Kidney epithelial cell (primary cell): ENCODE measurements at regions not wholly inside any gene's neighbourhood (a gene's known extent, or its start where the extent isn't known, plus 50 kb on each side); places are given as distances from the start of the nearest gene placed in this dataset.

ENCODE experiments used
- DNase-seq: peaks from one replicate; pipeline ENCODE4 v3.0.0-alpha.2; 2010; ENCODE audit warnings: low read depth
- H3K27me3 ChIP-seq: 2 replicates; pipeline ENCODE4 v1.6.0; 2011; ENCODE audit warnings: low read length; ENCODE audit not compliant: control insufficient read depth, insufficient read depth
- H3K36me3 ChIP-seq: 2 replicates; pipeline ENCODE4 v1.5.1; 2011; ENCODE audit warnings: low read length; ENCODE audit not compliant: control insufficient read depth, insufficient read depth
- H3K4me3 ChIP-seq: 2 replicates; pipeline ENCODE4 v1.5.1; 2011; ENCODE audit warnings: low read depth, mild to moderate bottlenecking, control low read depth, low read length
- CTCF ChIP-seq: IDR thresholded peaks from 2 replicates; pipeline ENCODE4 v1.5.1; 2011; ENCODE audit warnings: mild to moderate bottlenecking, moderate library complexity, low read length, control low read depth, inconsistent platforms; ENCODE audit not compliant: insufficient read depth, poor library complexity, severe bottlenecking

GRCh38 chr15:69531665-69532027 lies 79.0 kb downstream of the RPLP1 start:
- Histone ChIP-seq H3K36me3 (no peaks in the 10 kb centered on the region), H3K27me3 (peaks cover 4% of the 10 kb centered on the region), H3K4me3 (no peak overlapping the region)
- no peak for TF ChIP-seq CTCF
- DNase-seq = no peak

- Histone ChIP-seq H3K4me3 (no peak overlapping the region), H3K27me3 (peaks cover 4% of the 10 kb centered on the region), H3K36me3 (no peaks in the 10 kb centered on the region)
- TF ChIP-seq CTCF = no peak
- no peak for DNase-seq
These were observed 79.4 kb downstream of the RPLP1 start for GRCh38 chr15:69532066-69532465.

- H3K4me3 ChIP-seq = no peak overlapping the region
- no peaks in the 10 kb centered on the region for H3K36me3 ChIP-seq
- no peak for TF ChIP-seq CTCF
- no peak for DNase-seq
- H3K27me3 ChIP-seq = peaks cover 2% of the 10 kb centered on the region
These were observed 80.2 kb downstream of the RPLP1 start for GRCh38 chr15:69532856-69533255.

GRCh38 chr15:69533522-69533921 lies 80.9 kb downstream of the RPLP1 start:
- no peaks in the 10 kb centered on the region for H3K36me3 ChIP-seq
- no peak overlapping the region for H3K4me3 ChIP-seq
- peaks cover 2% of the 10 kb centered on the region for H3K27me3 ChIP-seq
- no peak for TF ChIP-seq CTCF
- DNase-seq = no peak

- Histone ChIP-seq H3K4me3 (no peak overlapping the region), H3K27me3 (peaks cover 11% of the 10 kb centered on the region), H3K36me3 (no peaks in the 10 kb centered on the region)
- DNase-seq = no peak
- no peak for TF ChIP-seq CTCF
These were observed 82.6 kb downstream of the RPLP1 start for GRCh38 chr15:69535101-69535638.

- no peak for TF ChIP-seq CTCF
- Histone ChIP-seq H3K4me3 (no peak overlapping the region), H3K27me3 (peaks cover 9% of the 10 kb centered on the region), H3K36me3 (no peaks in the 10 kb centered on the region)
- no peak for DNase-seq
These were observed 83.4 kb downstream of the RPLP1 start for GRCh38 chr15:69535998-69536397.
